T-helper 17 cell (primary cell): ENCODE measurements at regions not wholly inside any gene's neighbourhood (a gene's known extent, or its start where the extent isn't known, plus 50 kb on each side); places are given as distances from the start of the nearest gene placed in this dataset.
"Not testable (repeated sequence)": the region's sequence is repeated elsewhere in the genome, so short reads cannot be mapped to it uniquely, and the experiment has no call there.

Source experiments
- ATAC-seq: fragments of 150-1000 bp; cut with Tn5 transposase; 2 replicates; pipeline ENCODE4 v1.10.0; 2021; ENCODE audit warnings: mild to moderate bottlenecking, moderate library complexity
- DNase-seq, 3 donors: peaks; one replicate each; pipeline versions ENCODE4 v3.0.0 to v3.0.0-alpha.2; 2020 to 2021
- H3K9me3 ChIP-seq: one replicate; pipeline ENCODE4 v1.7.0; 2013; ENCODE audit warnings: low read length, mild to moderate bottlenecking; ENCODE audit not compliant: control insufficient read depth, poor library complexity, severe bottlenecking
- H3K27ac Mint-ChIP-seq: one replicate; pipeline ENCODE4 v1.8.0; 2022; ENCODE audit warnings: mild to moderate bottlenecking, moderate library complexity, mixed read lengths
- H3K27me3 Mint-ChIP-seq: one replicate; pipeline ENCODE4 v1.8.0; 2022; ENCODE audit warnings: mixed read lengths
- H3K36me3 Mint-ChIP-seq: one replicate; pipeline ENCODE4 v1.8.0; 2022; ENCODE audit warnings: low read depth, mixed read lengths
- H3K4me1 Mint-ChIP-seq: one replicate; pipeline ENCODE4 v1.8.0; 2022; ENCODE audit warnings: mild to moderate bottlenecking, mixed read lengths
- H3K4me3 Mint-ChIP-seq: one replicate; pipeline ENCODE4 v1.8.0; 2022; ENCODE audit warnings: mild to moderate bottlenecking, moderate library complexity, mixed read lengths

DNA sequence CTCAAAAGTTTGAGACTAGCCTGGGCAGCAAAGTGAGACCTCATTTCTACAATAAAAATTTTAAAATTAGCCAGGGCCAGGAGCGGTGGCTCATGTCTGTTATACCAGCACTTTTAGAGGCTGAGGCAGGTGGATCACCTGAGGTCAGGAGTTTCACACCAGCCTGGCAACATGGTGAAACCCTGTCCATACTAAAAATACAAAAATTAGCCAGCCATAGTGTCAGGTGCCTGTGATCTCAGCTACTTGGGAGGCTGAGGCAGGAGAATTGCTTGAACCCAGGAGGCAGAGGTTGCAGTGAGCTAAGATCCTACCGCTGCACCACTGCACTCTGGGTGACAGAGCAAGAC is 85.1 kb upstream of the MAP4 start:
- H3K27ac Mint-ChIP-seq, H3K36me3 Mint-ChIP-seq, H3K9me3 ChIP-seq, H3K4me3 Mint-ChIP-seq, ATAC-seq, H3K27me3 Mint-ChIP-seq, DNase-seq, H3K4me1 Mint-ChIP-seq: not testable (repeated sequence)

DNA sequence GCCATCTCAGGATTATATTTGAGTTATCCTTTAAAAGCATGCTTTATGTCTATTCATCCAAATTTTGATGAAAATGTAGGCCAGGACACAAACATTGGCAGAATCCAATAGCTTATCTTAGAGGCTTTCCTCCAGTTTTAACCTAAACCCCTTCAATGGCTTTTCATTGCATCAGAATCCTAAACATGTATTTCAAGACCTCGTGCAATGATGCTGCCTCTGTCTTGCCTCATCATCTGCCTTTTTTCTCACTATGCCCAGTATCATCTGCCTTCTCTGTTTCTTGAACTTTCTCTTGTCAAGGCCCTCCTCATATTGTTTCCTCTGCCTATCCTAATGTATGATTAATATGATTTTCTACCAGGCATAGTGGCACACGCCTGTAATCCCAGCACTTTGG is 76.1 kb upstream of the MAP4 start:
- Mint-ChIP-seq H3K4me3 (no peak overlapping the region), H3K4me1 (peaks cover 15% of the 10 kb centered on the region), H3K27me3 (no peaks in the 10 kb centered on the region), H3K27ac (no peak overlapping the region), H3K36me3 (no peaks in the 10 kb centered on the region)
- no peaks in the 10 kb centered on the region for H3K9me3 ChIP-seq
- ATAC-seq, result no peak
- DNase-seq, result no peak

DNA sequence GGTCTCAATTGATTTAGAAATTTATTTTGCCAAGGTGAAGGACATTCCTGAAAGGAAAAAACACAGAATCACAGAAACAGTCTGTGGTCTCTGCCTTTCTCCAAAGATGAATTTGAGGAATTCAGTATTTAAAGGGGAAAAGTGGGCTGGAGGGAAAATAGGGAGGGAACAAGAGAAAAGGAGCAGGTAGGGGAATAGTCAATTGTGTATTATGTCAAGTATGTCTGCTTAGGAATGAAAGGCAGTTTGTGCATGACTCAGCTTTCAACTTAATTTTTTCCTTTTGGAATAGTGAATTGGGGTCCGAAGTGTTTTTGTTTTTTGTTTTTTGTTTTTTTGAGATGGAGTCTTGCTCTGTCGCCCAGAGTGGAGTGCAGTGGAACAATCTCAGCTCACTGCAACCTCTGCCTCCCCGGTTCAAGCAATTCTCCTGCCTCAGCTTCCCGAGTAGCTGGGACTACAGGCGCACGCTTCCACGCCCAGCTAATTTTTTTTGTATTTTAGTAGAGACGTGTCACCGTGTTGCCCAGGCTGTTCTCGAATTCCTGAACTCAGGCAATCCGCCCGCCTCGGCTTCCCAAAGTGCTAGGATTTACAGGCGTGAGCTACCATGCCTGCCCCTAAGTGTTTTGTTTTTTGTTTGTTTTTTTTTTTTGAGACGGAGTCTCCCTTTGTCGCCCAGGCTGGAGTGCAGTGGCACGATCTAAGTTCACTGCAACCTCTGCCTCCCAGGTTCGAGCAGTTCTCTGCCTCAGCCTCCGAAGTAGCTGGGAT is 74.1 kb upstream of the MAP4 start:
- ATAC-seq (no peak), DNase-seq (no peak)
- Mint-ChIP-seq H3K27ac (peak overlapping the region; percentile 88), H3K27me3 (no peaks in the 10 kb centered on the region), H3K4me3 (peak overlapping the region; percentile 12), H3K4me1 (peaks cover 21% of the 10 kb centered on the region), H3K36me3 (no peaks in the 10 kb centered on the region)
- no peaks in the 10 kb centered on the region for H3K9me3 ChIP-seq

DNA sequence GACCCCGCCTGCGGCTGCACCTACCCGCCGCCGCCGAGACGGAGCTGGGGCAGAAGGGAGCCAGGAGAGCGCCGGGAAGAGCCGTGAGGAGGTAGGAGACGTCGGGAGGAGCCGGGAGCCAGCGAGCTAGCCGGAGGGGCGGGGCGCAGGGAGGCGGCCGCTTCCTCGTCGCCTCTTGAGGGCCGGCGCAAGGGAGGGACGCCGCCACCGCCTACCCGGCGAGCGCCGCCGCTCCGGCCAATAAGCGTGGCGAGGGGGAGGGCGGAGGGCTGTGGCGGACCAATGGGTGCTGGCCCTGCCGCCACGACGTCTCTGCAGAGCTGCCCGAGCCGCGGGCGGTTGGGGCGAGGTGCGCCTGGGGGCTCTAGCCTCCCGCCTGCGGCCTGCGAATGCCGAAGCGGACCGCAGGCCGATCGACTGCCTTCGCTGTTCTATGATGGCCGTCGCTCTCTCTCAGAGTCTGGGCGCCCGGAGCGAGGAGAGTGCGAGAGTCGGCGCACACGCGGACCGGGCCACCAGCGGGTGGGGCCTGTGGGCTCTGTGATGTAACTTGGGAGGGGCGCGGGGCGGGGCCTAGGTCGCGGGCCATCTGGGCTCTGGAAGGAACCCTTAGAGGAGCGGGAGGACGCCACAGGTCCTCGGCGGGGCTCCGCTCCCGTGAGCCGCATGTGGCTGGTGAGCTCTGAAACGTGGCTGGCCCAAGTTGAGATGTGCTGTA is 72.7 kb upstream of the MAP4 start:
- H3K4me1 Mint-ChIP-seq, result peaks cover 24% of the 10 kb centered on the region
- no peaks in the 10 kb centered on the region for H3K36me3 Mint-ChIP-seq
- H3K9me3 ChIP-seq, result no peaks in the 10 kb centered on the region
- DNase-seq (peak; percentile 89 to 92 (median 91)), ATAC-seq (peak; percentile 94)
- H3K27me3 Mint-ChIP-seq, result no peaks in the 10 kb centered on the region
- peak overlapping the region; percentile 93 for H3K27ac Mint-ChIP-seq
- peak overlapping the region; percentile 96 for H3K4me3 Mint-ChIP-seq

DNA sequence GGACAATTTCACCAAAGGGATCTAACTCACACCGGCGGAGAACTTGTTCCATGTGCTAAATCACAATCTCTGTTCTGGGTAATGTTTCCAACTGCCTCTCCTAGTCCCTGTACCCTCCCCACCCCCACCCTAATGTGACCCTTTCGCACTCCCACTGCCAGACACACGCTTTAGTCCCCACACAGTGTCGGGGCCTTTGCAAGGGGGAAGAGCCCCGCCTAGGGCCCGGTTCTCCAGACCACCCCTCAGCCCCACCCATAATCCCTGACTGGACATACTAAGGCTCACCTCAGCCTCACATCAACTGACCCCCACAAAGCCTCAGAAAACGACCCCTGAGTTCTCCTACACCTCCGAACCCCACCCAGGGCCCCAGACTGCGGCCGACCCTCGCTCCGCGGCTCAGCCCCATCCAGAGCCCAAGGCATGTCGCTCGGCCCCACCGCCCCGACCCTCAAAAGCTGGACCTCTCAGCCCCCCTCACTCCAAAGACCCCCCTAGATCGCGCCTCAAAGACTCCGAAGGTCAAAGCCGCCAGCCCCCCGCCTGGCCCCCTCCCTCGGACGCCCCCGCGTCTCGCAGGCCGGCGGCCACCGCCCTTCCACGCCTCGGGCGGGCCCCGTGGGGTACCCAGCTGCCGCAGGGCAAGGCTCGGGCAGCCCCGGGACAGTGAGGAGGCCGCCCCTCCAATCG is 72.0 kb upstream of the MAP4 start:
- ATAC-seq (peak; percentile 16), DNase-seq (peak in 1 of 3 donors; percentile 8)
- no peaks in the 10 kb centered on the region for H3K9me3 ChIP-seq
- Mint-ChIP-seq H3K36me3 (no peaks in the 10 kb centered on the region), H3K4me3 (peak overlapping the region; percentile 96), H3K27me3 (no peaks in the 10 kb centered on the region), H3K27ac (peak overlapping the region; percentile 93), H3K4me1 (peaks cover 24% of the 10 kb centered on the region)

DNA sequence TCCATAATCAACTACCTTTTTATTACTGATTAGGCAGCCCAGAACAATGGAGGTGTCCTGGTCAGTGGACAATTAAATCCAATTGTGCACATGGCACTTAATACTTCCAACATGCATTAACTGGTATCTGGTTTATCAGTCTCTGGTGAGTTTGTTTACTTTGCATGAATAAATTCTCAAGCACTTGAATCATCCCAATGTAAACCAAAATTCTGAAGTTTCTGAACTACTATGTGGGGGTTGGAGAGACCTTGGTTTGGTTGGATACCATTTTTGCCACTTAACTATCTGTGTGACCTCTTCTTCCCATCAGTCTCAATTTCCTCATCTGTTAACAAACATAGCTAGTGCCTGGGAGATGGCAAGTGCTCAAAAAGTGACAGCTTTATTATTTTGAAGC is 70.5 kb upstream of the MAP4 start:
- Mint-ChIP-seq H3K27me3 (no peaks in the 10 kb centered on the region), H3K4me3 (peak overlapping the region; percentile 96), H3K27ac (peak overlapping the region; percentile 93), H3K36me3 (no peaks in the 10 kb centered on the region), H3K4me1 (peaks cover 28% of the 10 kb centered on the region)
- H3K9me3 ChIP-seq, result no peaks in the 10 kb centered on the region
- DNase-seq, result no peak
- no peak for ATAC-seq

DNA sequence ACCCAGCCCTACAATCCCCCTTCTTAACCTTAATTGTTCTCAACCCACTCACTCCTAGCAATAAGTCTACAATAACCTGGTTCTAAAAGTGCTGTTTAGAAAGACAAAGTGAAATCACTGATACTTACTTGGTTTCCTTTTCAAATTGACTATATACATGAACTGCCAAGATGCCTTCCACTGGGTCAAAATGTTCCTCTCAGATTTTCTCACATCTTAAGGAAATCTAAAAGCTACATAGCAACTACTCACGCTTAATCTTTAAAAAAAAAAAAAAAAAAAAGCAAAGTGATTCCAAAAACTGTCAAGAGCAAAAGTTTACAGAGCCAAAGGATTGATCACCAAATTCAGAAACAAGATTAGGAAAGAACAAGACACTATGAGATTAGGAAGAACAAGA is 68.7 kb upstream of the MAP4 start:
- no peak overlapping the region for H3K4me3 Mint-ChIP-seq
- no peaks in the 10 kb centered on the region for H3K36me3 Mint-ChIP-seq
- DNase-seq, result no peak
- peak overlapping the region; percentile 59 for H3K27ac Mint-ChIP-seq
- H3K27me3 Mint-ChIP-seq, result no peaks in the 10 kb centered on the region
- H3K9me3 ChIP-seq, result no peaks in the 10 kb centered on the region
- no peak for ATAC-seq
- peaks cover 27% of the 10 kb centered on the region for H3K4me1 Mint-ChIP-seq

DNA sequence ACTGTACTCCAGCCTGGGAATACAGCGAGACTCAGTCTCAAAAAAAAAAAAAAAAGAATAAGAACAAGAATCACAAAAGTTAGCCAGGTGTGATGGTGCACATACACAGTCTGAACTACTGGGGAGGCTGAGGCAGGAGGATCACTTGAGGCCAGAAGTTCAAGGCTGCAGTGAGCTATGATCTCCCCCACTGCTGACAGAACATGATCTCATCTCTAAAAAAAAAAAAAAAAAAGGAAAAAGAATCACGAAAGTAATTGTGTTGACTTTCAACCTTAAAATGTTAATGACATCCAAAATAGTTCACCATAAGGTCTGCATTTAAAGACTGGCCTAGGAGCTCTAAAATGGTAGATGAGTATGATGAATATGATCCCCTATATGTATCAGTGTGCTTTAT is 68.0 kb upstream of the MAP4 start:
- DNase-seq, result no peak

DNA sequence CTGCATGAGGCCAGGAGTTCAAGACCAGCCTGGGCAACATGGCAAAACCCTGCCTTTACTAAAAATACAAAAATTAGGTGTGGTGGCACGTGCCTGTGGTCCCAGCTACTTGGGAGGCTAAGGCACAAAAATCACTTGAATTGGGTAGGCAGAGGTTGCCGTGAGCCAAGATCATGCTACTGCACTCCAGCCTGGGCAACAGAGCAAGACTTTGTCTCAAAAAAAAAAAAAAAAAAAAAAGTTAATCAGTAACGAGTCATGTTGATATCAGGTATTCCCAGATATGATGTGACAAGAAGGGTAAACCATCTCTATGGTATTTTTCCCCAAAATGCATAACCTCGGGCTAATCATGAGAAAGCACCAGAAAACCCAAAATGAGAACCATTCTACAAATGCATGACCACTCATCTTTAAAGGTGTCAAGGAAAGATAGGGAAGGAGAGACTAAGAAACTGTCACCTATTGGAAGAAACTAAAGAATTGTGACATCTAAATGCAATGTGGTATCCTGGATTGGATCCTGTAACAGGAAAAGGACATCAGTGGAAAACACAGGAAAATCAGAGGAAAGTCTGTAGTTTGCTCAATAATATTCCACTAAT is 66.5 kb upstream of the MAP4 start:
- no peaks in the 10 kb centered on the region for H3K9me3 ChIP-seq
- Mint-ChIP-seq H3K4me1 (peaks cover 21% of the 10 kb centered on the region), H3K36me3 (no peaks in the 10 kb centered on the region), H3K27me3 (no peaks in the 10 kb centered on the region), H3K4me3 (no peak overlapping the region), H3K27ac (no peak overlapping the region)
- ATAC-seq (no peak), DNase-seq (no peak)

More for the DNA sequence above, 68.0 kb upstream of the MAP4 start:
- no peaks in the 10 kb centered on the region for H3K36me3 Mint-ChIP-seq
- H3K27me3 Mint-ChIP-seq, result no peaks in the 10 kb centered on the region
- no peaks in the 10 kb centered on the region for H3K9me3 ChIP-seq
- no peak overlapping the region for H3K4me3 Mint-ChIP-seq
- ATAC-seq, result no peak
- peak overlapping the region; percentile 59 for H3K27ac Mint-ChIP-seq
- H3K4me1 Mint-ChIP-seq, result peaks cover 25% of the 10 kb centered on the region

DNA sequence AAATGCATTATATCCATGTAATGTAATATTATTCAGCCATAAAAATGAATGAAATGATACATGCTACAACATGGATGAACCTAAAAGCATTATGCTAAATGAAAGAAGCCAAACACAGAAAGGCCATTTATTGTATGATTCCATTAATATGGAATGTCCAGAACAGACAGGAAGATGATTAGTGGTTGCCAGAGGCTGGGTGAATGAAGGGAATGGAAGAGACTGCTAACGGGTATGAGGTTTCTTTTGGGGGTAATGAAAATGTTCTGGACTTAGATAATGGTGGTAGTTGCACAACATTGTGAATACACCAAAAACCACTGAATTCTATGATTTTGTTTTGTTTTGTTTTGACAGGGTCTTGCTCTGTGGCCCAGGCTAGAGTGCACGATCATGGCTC is 61.6 kb upstream of the MAP4 start:
- no peak overlapping the region for H3K27ac Mint-ChIP-seq
- peaks cover 14% of the 10 kb centered on the region for H3K4me1 Mint-ChIP-seq
- ATAC-seq, result no peak

DNA sequence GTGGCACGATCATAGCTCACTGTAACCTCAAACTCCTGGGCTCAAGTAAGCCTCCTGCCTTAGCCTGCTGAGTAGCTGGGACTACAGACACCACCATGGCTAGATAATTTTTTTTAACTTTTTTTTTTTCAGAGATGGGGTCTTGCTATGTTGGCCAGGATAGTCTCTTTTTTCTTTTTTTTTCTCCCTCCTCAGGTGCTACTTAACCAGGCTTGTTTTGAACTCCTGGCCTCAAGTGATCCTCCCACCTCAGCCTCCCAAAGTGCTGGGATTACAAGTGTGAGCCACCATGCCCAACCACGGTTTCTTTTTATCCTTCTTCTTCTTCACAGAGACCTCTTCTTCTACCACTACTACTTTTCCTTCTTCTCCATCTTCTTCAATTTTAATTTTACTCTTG is 53.8 kb upstream of the MAP4 start:
- Mint-ChIP-seq H3K4me1 (peaks cover 16% of the 10 kb centered on the region), H3K27me3 (no peaks in the 10 kb centered on the region), H3K36me3 (peaks cover 2% of the 10 kb centered on the region), H3K27ac (peak overlapping the region; percentile 66), H3K4me3 (no peak overlapping the region)
- DNase-seq (no peak), ATAC-seq (no peak)
- H3K9me3 ChIP-seq, result no peaks in the 10 kb centered on the region

More for the DNA sequence above, 61.6 kb upstream of the MAP4 start:
- H3K36me3 Mint-ChIP-seq, result no peaks in the 10 kb centered on the region
- no peaks in the 10 kb centered on the region for H3K9me3 ChIP-seq
- DNase-seq, result no peak
- no peak overlapping the region for H3K4me3 Mint-ChIP-seq
- no peaks in the 10 kb centered on the region for H3K27me3 Mint-ChIP-seq

DNA sequence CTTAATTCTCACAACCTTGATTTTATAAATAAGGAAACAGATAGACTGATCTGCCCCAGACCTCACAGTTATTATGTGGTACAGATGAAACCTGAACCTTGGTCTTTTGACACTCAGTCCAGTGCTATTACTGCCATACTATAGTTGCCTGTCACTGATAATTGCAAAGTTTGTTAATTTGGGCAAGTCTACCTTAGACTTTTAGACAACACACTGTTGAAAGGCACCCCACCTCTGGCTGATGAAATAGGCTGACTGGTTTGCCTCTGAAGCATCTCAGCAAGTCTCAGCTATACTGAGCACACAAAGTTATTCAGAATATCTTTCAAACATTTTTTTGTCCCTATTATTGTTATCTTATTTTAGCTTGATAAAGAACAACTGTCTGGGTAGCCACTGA is 53.1 kb upstream of the MAP4 start:
- H3K27me3 Mint-ChIP-seq, result no peaks in the 10 kb centered on the region
- peaks cover 20% of the 10 kb centered on the region for H3K4me1 Mint-ChIP-seq
- H3K4me3 Mint-ChIP-seq, result no peak overlapping the region
- no peak for DNase-seq
- no peak overlapping the region for H3K27ac Mint-ChIP-seq
- no peak for ATAC-seq
- no peaks in the 10 kb centered on the region for H3K9me3 ChIP-seq
- peaks cover 2% of the 10 kb centered on the region for H3K36me3 Mint-ChIP-seq

DNA sequence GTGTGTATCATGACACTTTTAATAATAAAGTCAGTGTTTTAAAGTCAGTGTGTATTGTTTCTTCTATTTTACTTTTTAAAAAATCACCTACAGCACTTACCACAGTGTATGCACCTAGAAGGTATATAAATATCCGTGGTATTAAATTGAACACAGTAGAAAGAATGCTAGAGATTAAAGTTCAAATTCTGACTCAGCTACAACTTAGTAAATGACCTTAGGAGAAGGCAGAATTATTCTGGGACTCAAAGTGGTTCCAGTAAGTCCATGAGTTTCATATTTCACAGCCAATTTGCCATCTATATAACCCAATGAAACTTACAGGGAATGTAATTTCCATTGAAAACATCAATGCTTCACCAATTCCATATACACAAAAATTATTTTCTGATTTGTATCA is 52.7 kb upstream of the MAP4 start:
- H3K9me3 ChIP-seq, result no peaks in the 10 kb centered on the region
- Mint-ChIP-seq H3K36me3 (peaks cover 2% of the 10 kb centered on the region), H3K27ac (no peak overlapping the region), H3K27me3 (no peaks in the 10 kb centered on the region), H3K4me3 (no peak overlapping the region), H3K4me1 (peaks cover 24% of the 10 kb centered on the region)
- no peak for ATAC-seq
- DNase-seq, result no peak
